DOHH2 (cell line): ENCODE measurements at regions not wholly inside any gene's neighbourhood (a gene's known extent, or its start where the extent isn't known, plus 50 kb on each side); places are given as distances from the start of the nearest gene placed in this dataset.

Experiments
- H3F3A ChIP-seq: fragments of 200-600 bp; sonication (generic), shearing (Covaris generic); 2 replicates; pipeline ENCODE4 v1.6.0; 2016; ENCODE audit warnings: antibody characterized with exemption, mild to moderate bottlenecking; ENCODE audit not compliant: control insufficient read depth, insufficient read depth
- H3K27ac ChIP-seq: fragments of 200-600 bp; sonication (generic); 2 replicates; pipeline ENCODE4 v1.5.1; 2014; ENCODE audit warnings: low read depth, mild to moderate bottlenecking, low read length, moderate library complexity
- H3K27me3 ChIP-seq: fragments of 200-600 bp; sonication (generic); 2 replicates; pipeline ENCODE4 v1.6.1; 2014; ENCODE audit warnings: mild to moderate bottlenecking, low read length, mixed read lengths; ENCODE audit not compliant: control insufficient read depth
- H3K36me3 ChIP-seq: fragments of 200-600 bp; sonication (generic); 2 replicates; pipeline ENCODE4 v1.6.1; 2014; ENCODE audit warnings: mild to moderate bottlenecking, low read length, moderate library complexity, mixed read lengths; ENCODE audit not compliant: control insufficient read depth
- H3K4me1 ChIP-seq: fragments of 200-600 bp; sonication (generic); 2 replicates; pipeline ENCODE4 v1.6.1; 2014; ENCODE audit warnings: mild to moderate bottlenecking, low read length, mixed read lengths; ENCODE audit not compliant: control insufficient read depth
- H3K4me2 ChIP-seq: fragments of 200-600 bp; sonication (generic); 2 replicates; pipeline ENCODE4 v1.6.0; 2014; ENCODE audit warnings: mild to moderate bottlenecking, low read length, moderate library complexity
- H3K4me3 ChIP-seq: fragments of 200-600 bp; sonication (generic); 2 replicates; pipeline ENCODE4 v1.5.1; 2014; ENCODE audit warnings: mild to moderate bottlenecking, low read length, mixed read lengths
- H3K79me2 ChIP-seq: fragments of 200-600 bp; sonication (generic); 2 replicates; pipeline ENCODE4 v1.6.1; 2014; ENCODE audit warnings: mild to moderate bottlenecking, low read length, mixed read lengths; ENCODE audit not compliant: control insufficient read depth
- H3K9me2 ChIP-seq: fragments of 200-600 bp; sonication (generic); replicated peaks from 2 replicates; pipeline ENCODE4 v1.6.1; 2014; ENCODE audit warnings: mild to moderate bottlenecking, low read length, mixed read lengths; ENCODE audit not compliant: control insufficient read depth
- H3K9me3 ChIP-seq: fragments of 200-600 bp; sonication (generic); 2 replicates; pipeline ENCODE4 v1.6.1; 2014; ENCODE audit warnings: antibody characterized with exemption, low read length, mixed read lengths; ENCODE audit not compliant: control insufficient read depth, insufficient read depth
- H4K20me1 ChIP-seq: fragments of 200-600 bp; sonication (generic); 2 replicates; pipeline ENCODE4 v1.6.0; 2014; ENCODE audit warnings: low read depth, mild to moderate bottlenecking, antibody characterized with exemption, low read length, moderate library complexity; ENCODE audit not compliant: control insufficient read depth, insufficient read depth
- CTCF ChIP-seq: fragments of 200-600 bp; sonication (generic); IDR thresholded peaks from one replicate; pipeline ENCODE4 v1.5.1; 2014; ENCODE audit warnings: antibody characterized with exemption, mild to moderate bottlenecking, low read depth, low read length; ENCODE audit not compliant: poor library complexity, severe bottlenecking
- EZH2phosphoT487 ChIP-seq: fragments of 200-600 bp; sonication (generic); IDR thresholded peaks from 2 replicates; pipeline ENCODE4 v1.6.1; 2017; ENCODE audit warnings: borderline replicate concordance, mild to moderate bottlenecking, antibody characterized with exemption, low read length, moderate library complexity, mixed read lengths

GRCh38 chr5:93873211-93873736 is 131.9 kb upstream of the POU5F2 start:
- no peaks in the 10 kb centered on the region for H4K20me1 ChIP-seq
- H3K4me3 ChIP-seq: no peak overlapping the region
- no peak overlapping the region for H3K4me2 ChIP-seq
- H3K9me2 ChIP-seq: no peaks in the 10 kb centered on the region
- H3K27ac ChIP-seq: no peak overlapping the region
- no peaks in the 10 kb centered on the region for H3K36me3 ChIP-seq
- H3K4me1 ChIP-seq: no peaks in the 10 kb centered on the region
- H3F3A ChIP-seq: no peaks in the 10 kb centered on the region
- no peaks in the 10 kb centered on the region for H3K79me2 ChIP-seq
- TF ChIP-seq EZH2phosphoT487 (no peak), CTCF (no peak)
- H3K27me3 ChIP-seq: no peaks in the 10 kb centered on the region
- no peaks in the 10 kb centered on the region for H3K9me3 ChIP-seq

DNA sequence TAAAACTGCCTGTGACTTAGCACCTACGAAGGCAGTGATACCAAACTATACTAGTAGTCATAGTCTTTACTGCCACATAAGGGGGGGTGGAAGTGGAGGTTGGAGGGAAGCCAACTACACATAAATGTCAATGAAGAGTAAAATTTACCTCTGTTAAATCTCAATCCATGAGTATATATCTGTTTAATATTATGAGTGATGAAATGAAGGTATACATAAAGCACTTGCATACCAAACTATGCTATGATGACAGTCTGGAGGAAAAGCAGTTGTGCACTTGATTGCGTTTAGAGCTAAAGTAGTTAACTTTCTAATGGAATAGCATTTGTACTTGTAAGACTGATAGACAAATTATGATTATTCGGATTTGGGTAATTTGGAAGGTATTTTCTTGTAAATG is 129.2 kb upstream of the POU5F2 start:
- TF ChIP-seq EZH2phosphoT487 (no peak), CTCF (no peak)
- Histone ChIP-seq H3K27me3 (no peaks in the 10 kb centered on the region), H3K4me1 (no peaks in the 10 kb centered on the region)

DNA sequence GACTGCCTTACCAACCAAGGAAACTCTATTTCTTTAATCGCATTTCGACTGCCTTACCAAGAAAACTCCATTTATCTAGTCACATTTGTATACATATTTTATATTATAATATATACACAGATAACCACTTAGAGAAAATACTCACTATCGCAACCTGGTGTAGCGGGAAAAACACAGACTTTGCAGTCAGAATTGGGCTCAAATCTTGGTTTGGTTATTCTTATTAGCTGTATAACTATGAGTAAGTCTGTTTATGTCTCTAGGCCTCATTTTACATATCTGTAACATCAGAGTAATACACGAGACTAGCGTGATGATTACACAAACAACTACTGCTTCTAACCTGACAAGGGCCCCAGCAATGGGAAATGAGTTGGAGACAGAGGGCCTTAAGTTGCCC is 127.5 kb upstream of the POU5F2 start:
- TF ChIP-seq EZH2phosphoT487 (no peak), CTCF (no peak)
- Histone ChIP-seq H3K79me2 (no peaks in the 10 kb centered on the region), H3K27me3 (no peaks in the 10 kb centered on the region), H3K9me3 (no peaks in the 10 kb centered on the region), H3K4me1 (no peaks in the 10 kb centered on the region), H3K9me2 (no peaks in the 10 kb centered on the region), H3K4me3 (no peak overlapping the region), H3K27ac (no peak overlapping the region), H3F3A (no peaks in the 10 kb centered on the region), H3K36me3 (no peaks in the 10 kb centered on the region), H4K20me1 (no peaks in the 10 kb centered on the region), H3K4me2 (no peak overlapping the region)

More for the DNA sequence above, 129.2 kb upstream of the POU5F2 start:
- no peaks in the 10 kb centered on the region for H3K9me3 ChIP-seq
- no peaks in the 10 kb centered on the region for H4K20me1 ChIP-seq
- H3K9me2 ChIP-seq: no peaks in the 10 kb centered on the region
- no peaks in the 10 kb centered on the region for H3F3A ChIP-seq
- H3K4me2 ChIP-seq: no peak overlapping the region
- no peaks in the 10 kb centered on the region for H3K36me3 ChIP-seq
- H3K79me2 ChIP-seq: no peaks in the 10 kb centered on the region
- no peak overlapping the region for H3K4me3 ChIP-seq
- no peak overlapping the region for H3K27ac ChIP-seq
